ENCODE measurements at regions not wholly inside any gene's neighbourhood (a gene's known extent, or its start where the extent isn't known, plus 50 kb on each side); places are given as distances from the start of the nearest gene placed in this dataset.

GRCh38 chr18:22684268-22684667, 248.9 kb upstream of the RBBP8 start:
- DNase-seq, result no peak
- peaks cover 2% of the 10 kb centered on the region for H3K27me3 Mint-ChIP-seq
- no peaks in the 10 kb centered on the region for H3K9me3 Mint-ChIP-seq
- no peaks in the 10 kb centered on the region for H3K4me1 Mint-ChIP-seq (ENCODE audit: low read depth)
- no peaks in the 10 kb centered on the region for H3K36me3 Mint-ChIP-seq (ENCODE audit: low read depth)
- H3K4me3 Mint-ChIP-seq, result no peak overlapping the region
- H3K27ac Mint-ChIP-seq, result no peak overlapping the region

DNA sequence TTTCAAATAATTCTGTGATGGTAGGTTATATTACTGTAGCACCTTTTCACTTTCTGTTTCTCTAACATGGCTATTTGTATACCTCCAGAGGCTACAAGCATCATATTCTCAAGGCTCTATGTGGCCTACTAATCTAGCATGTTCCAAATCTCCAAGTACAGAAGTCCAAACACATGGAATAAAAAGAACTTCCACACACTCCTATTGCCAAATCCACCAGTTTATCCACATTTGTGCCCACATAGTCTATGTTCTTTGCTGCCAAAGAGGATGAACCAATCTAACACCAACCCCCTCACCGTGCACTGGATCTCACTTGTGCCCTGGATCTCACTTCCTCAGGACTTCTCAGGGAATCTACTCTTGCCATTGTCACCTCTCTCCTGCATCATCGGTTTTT, 247.3 kb upstream of the RBBP8 start:
- H3K27ac Mint-ChIP-seq, result no peak overlapping the region
- H3K27me3 Mint-ChIP-seq, result peaks cover 2% of the 10 kb centered on the region
- H3K4me1 Mint-ChIP-seq (ENCODE audit: low read depth), result no peaks in the 10 kb centered on the region
- no peak for DNase-seq
- H3K36me3 Mint-ChIP-seq (ENCODE audit: low read depth), result no peaks in the 10 kb centered on the region
- H3K9me3 Mint-ChIP-seq, result no peaks in the 10 kb centered on the region
- no peak overlapping the region for H3K4me3 Mint-ChIP-seq

DNA sequence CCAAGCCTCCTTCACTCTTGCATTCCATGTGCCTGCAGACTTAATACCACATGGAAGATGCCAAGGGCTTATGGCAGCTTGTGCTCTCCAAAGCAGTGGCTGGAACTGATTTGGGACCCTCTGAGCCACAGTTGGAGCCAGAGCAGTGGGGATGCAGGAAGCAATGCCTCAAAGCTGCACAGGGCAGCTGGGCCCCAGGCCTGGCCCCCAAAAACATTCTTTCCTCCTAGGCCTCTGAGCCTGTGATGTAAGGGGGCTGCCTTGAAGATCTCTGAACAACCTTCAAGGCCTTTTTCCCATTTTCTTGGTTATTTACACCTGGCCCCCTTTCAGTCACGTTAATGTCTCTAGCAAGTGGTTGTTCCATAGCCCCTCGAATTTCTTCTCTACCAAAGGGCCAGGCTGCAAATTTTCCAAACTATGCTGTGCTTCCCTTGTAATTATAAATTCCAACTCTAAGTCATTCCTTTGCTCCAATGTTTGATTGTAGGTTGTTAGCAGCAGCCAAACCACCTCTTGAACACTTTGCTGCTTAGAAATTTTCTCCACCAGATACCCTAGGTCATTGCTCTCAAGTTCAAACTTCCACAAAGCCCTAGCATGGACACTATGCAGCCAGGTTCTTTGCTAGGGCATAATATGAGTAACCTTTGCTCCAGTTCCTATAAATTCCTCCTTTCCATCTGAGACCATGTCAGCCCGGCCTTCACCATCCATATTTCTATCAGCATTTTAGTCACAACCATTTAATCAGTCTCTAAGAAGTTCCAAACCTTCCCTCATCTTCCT, 245.0 kb upstream of the RBBP8 start:
- Mint-ChIP-seq H3K27me3 (no peaks in the 10 kb centered on the region), H3K27ac (no peak overlapping the region), H3K4me3 (no peak overlapping the region), H3K9me3 (no peaks in the 10 kb centered on the region), H3K4me1 (ENCODE audit: low read depth) (no peaks in the 10 kb centered on the region), H3K36me3 (ENCODE audit: low read depth) (no peaks in the 10 kb centered on the region)
- no peak for DNase-seq

GRCh38 chr18:22688877-22689496, 244.1 kb upstream of the RBBP8 start:
- Mint-ChIP-seq H3K27me3 (no peaks in the 10 kb centered on the region), H3K36me3 (ENCODE audit: low read depth) (no peaks in the 10 kb centered on the region), H3K9me3 (no peaks in the 10 kb centered on the region), H3K27ac (no peak overlapping the region), H3K4me3 (no peak overlapping the region), H3K4me1 (ENCODE audit: low read depth) (no peaks in the 10 kb centered on the region)
- DNase-seq, result no peak

DNA sequence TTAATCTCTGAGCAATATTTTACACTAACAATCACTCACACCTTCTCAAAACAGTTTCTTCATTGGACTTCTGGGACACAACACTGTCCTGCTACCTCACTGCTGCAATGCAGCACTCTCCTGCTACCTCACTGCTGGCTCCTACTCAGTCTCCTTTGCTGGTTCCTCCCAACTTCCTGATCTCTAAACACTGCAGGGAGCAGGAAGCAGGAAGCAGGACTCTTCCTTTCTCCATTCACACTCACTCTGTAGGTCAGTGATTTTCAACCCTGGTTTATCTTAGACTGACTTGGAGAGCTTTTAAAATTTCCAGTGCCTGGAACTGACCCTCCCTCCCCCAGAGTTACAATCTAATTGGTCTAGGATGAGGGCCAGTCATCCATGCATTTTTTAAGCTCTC, 243.4 kb upstream of the RBBP8 start:
- Mint-ChIP-seq H3K36me3 (ENCODE audit: low read depth) (no peaks in the 10 kb centered on the region), H3K27ac (no peak overlapping the region), H3K4me1 (ENCODE audit: low read depth) (no peaks in the 10 kb centered on the region), H3K27me3 (no peaks in the 10 kb centered on the region), H3K9me3 (no peaks in the 10 kb centered on the region), H3K4me3 (no peak overlapping the region)
- DNase-seq, result no peak

DNA sequence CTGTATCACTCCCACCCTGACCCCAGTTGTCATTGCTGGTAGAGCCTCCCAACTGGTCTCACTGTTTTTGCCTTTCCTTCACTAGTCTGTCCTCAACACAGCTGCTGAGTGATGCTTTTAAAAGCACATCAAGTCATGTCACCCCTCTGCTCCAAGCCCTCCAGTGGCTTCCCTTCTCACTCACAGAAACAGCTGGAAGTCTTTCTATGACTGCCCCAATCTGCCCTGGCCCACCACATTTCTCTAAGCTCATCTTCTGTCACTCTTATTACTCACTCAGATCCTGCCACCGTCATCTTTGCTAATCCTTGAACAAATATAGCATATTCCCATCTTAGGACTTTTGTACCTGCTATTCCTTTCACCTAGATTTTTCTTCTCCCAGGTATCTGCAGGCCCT, 242.6 kb upstream of the RBBP8 start:
- no peaks in the 10 kb centered on the region for H3K36me3 Mint-ChIP-seq (ENCODE audit: low read depth)
- H3K27ac Mint-ChIP-seq, result no peak overlapping the region
- no peaks in the 10 kb centered on the region for H3K9me3 Mint-ChIP-seq
- DNase-seq, result no peak
- no peaks in the 10 kb centered on the region for H3K4me1 Mint-ChIP-seq (ENCODE audit: low read depth)
- no peak overlapping the region for H3K4me3 Mint-ChIP-seq
- H3K27me3 Mint-ChIP-seq, result no peaks in the 10 kb centered on the region

DNA sequence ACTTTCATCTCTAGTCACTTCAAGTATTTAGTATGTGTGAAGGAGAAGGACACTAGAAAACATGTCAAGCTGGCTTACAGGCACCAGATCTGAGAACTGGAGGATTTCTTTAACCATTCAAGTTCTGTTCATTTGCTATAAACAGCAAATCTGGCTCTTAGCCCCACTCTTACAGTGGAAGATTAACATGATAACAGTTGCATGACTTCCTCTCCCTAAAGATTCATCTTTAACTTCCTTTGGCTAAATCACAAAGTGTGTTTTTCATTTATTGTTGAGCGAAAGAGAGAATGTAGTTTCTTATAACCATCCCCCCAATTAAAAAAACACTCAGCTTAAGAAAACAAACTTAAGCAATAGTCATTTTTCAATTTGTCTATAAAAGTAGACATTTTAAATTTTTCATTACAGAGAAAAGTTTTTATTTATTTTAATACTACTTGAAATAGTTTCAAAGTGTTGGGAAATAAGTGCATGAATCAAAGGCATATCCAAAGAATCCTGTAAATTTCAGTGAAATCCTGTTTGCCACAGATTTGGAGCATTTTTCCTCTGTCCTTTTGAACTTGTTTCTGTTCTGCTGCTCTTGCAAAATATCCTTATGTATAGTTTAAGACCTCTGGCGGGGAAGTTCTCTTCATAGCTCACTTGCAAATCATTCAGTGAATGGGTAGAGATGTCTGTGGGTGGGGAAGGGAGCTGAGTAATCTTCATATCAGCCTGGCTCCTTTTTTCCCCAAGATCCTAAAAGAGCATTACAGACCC, 241.0 kb upstream of the RBBP8 start:
- no peak for DNase-seq
- H3K4me1 Mint-ChIP-seq (ENCODE audit: low read depth), result no peaks in the 10 kb centered on the region
- H3K36me3 Mint-ChIP-seq (ENCODE audit: low read depth), result no peaks in the 10 kb centered on the region
- no peak overlapping the region for H3K4me3 Mint-ChIP-seq
- no peak overlapping the region for H3K27ac Mint-ChIP-seq
- H3K27me3 Mint-ChIP-seq, result no peaks in the 10 kb centered on the region
- H3K9me3 Mint-ChIP-seq, result no peaks in the 10 kb centered on the region

GRCh38 chr18:22694954-22695353, 238.2 kb upstream of the RBBP8 start:
- H3K27ac Mint-ChIP-seq, result no peak overlapping the region
- no peak for DNase-seq
- H3K27me3 Mint-ChIP-seq, result no peaks in the 10 kb centered on the region
- no peaks in the 10 kb centered on the region for H3K36me3 Mint-ChIP-seq (ENCODE audit: low read depth)
- H3K9me3 Mint-ChIP-seq, result no peaks in the 10 kb centered on the region
- H3K4me1 Mint-ChIP-seq (ENCODE audit: low read depth), result no peaks in the 10 kb centered on the region
- H3K4me3 Mint-ChIP-seq, result no peak overlapping the region

DNA sequence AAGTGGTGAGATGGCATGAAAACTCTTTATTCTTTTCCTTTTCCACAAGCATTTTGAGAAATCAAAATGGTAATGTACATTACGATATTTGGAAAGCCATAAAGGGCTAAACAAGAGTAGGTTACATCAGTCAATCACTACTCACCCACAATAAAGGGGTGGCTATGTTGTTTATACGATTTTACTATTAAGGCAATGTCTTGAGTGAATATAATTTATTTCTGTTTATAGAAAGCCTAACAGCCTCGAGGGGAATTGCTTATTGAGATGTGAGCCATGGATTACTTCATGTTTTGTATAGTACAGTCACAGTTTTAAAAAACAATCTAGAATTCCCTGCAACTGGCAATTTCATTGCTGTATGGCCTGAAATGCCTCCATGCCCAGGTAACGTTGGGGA, 237.5 kb upstream of the RBBP8 start:
- H3K4me3 Mint-ChIP-seq, result no peak overlapping the region

DNA sequence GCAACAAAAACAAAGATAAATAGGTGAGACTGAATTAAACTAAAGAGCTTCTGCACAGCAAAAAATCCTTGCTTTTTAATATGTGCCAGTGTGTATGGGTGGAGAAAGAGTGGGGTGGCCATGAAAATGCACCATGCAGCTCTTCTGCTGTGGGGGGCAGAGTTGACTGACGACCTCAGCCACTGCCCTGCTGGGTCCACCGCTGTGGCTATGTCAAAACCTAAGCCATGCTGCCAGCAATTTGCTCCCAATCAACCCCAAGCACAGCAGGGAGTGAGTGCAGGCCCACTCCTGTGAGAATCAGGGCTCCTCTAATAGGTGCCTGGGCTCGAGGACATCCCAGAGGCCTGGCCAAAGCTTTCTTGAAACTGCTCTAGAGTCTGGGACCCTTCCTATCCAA, 235.6 kb upstream of the RBBP8 start:
- H3K4me3 Mint-ChIP-seq, result no peak overlapping the region
- no peaks in the 10 kb centered on the region for H3K9me3 Mint-ChIP-seq
- DNase-seq, result no peak
- no peak overlapping the region for H3K27ac Mint-ChIP-seq
- no peaks in the 10 kb centered on the region for H3K4me1 Mint-ChIP-seq (ENCODE audit: low read depth)
- no peaks in the 10 kb centered on the region for H3K36me3 Mint-ChIP-seq (ENCODE audit: low read depth)
- H3K27me3 Mint-ChIP-seq, result no peaks in the 10 kb centered on the region

More for the DNA sequence above, 237.5 kb upstream of the RBBP8 start:
- H3K9me3 Mint-ChIP-seq, result no peaks in the 10 kb centered on the region
- no peak overlapping the region for H3K27ac Mint-ChIP-seq
- no peaks in the 10 kb centered on the region for H3K27me3 Mint-ChIP-seq
- no peaks in the 10 kb centered on the region for H3K4me1 Mint-ChIP-seq (ENCODE audit: low read depth)
- DNase-seq, result no peak
- no peaks in the 10 kb centered on the region for H3K36me3 Mint-ChIP-seq (ENCODE audit: low read depth)

GRCh38 chr18:22698711-22699110, 234.4 kb upstream of the RBBP8 start:
- H3K4me1 Mint-ChIP-seq (ENCODE audit: low read depth), result no peaks in the 10 kb centered on the region
- no peak for DNase-seq
- no peak overlapping the region for H3K27ac Mint-ChIP-seq
- peaks cover 4% of the 10 kb centered on the region for H3K27me3 Mint-ChIP-seq
- no peaks in the 10 kb centered on the region for H3K9me3 Mint-ChIP-seq
- H3K4me3 Mint-ChIP-seq, result no peak overlapping the region
- no peaks in the 10 kb centered on the region for H3K36me3 Mint-ChIP-seq (ENCODE audit: low read depth)

- Mint-ChIP-seq H3K27me3 (peaks cover 6% of the 10 kb centered on the region), H3K4me1 (ENCODE audit: low read depth) (no peaks in the 10 kb centered on the region), H3K36me3 (ENCODE audit: low read depth) (no peaks in the 10 kb centered on the region), H3K9me3 (no peaks in the 10 kb centered on the region), H3K4me3 (no peak overlapping the region), H3K27ac (no peak overlapping the region)
- DNase-seq, result no peak
Measured at GRCh38 chr18:22699629-22700028, 233.5 kb upstream of the RBBP8 start.

DNA sequence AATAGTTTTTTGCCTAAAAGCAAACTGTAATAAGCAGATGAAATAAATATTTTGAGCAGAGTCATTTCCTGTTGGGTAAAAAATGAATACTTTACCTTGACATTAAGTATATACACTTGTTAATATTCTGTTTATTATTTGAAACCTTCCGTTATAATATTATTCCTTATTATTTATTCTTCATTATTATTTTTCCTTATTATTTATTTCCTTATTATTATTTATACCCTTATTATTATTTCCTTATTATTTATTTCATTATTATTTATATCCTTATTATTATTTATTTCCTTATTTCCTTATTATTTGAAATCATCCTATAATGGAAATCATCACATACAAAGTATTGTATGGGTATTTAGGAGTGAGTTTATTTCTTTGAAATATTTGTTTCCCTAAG, 232.2 kb upstream of the RBBP8 start:
- Mint-ChIP-seq H3K4me3 (no peak overlapping the region), H3K27ac (no peak overlapping the region), H3K27me3 (peaks cover 6% of the 10 kb centered on the region), H3K4me1 (ENCODE audit: low read depth) (no peaks in the 10 kb centered on the region), H3K9me3 (no peaks in the 10 kb centered on the region), H3K36me3 (ENCODE audit: low read depth) (no peaks in the 10 kb centered on the region)
- DNase-seq, result no peak

GRCh38 chr18:22701326-22701725, 231.8 kb upstream of the RBBP8 start:
- Mint-ChIP-seq H3K36me3 (ENCODE audit: low read depth) (no peaks in the 10 kb centered on the region), H3K27ac (no peak overlapping the region), H3K9me3 (no peaks in the 10 kb centered on the region), H3K4me3 (no peak overlapping the region), H3K4me1 (ENCODE audit: low read depth) (no peaks in the 10 kb centered on the region), H3K27me3 (peaks cover 6% of the 10 kb centered on the region)
- DNase-seq, result no peak

GRCh38 chr18:22701795-22702194, 231.3 kb upstream of the RBBP8 start:
- no peak for DNase-seq

More at GRCh38 chr18:22701795-22702194, 231.3 kb upstream of the RBBP8 start:
- H3K4me3 Mint-ChIP-seq, result no peak overlapping the region
- peaks cover 6% of the 10 kb centered on the region for H3K27me3 Mint-ChIP-seq
- H3K36me3 Mint-ChIP-seq (ENCODE audit: low read depth), result no peaks in the 10 kb centered on the region
- no peaks in the 10 kb centered on the region for H3K9me3 Mint-ChIP-seq
- no peak overlapping the region for H3K27ac Mint-ChIP-seq
- no peaks in the 10 kb centered on the region for H3K4me1 Mint-ChIP-seq (ENCODE audit: low read depth)

Data from activated T-cell treated with anti-CD3 and anti-CD28 coated beads, Interleukin-2, amount 50 U/mL, for 24 hours (primary cell).